ENCODE measurements at regions not wholly inside any gene's neighbourhood (a gene's known extent, or its start where the extent isn't known, plus 50 kb on each side); places are given as distances from the start of the nearest gene placed in this dataset.

DNA sequence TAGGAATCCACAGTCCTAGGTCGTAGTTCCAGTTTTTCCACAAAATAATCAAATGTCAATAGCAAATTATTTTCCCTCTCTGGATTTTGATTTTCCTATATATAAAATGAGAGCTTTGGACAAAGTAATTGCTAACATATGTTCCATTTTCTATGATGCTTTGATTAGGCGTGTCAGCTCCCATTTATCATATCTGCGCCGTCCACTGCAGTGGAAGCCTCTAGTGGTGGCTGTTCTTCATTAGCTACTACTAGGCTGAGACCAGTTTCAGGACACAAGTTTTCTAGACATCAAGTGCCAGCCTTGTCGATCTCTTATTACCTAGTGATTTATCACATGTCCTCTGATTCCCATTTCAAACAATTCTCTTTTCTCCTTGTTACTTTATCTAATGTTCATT lies 271.5 kb downstream of the TUSC7 start:
- DNase-seq (ENCODE audit: low read depth, low spot score), result no peak
- no peak overlapping the region for H3K4me3 ChIP-seq (ENCODE audit: low read depth, low read length)
- ChIA-PET POLR2A (no interaction called here), CTCF (no interaction called here)
- H3K27me3 ChIP-seq (ENCODE audit: control insufficient read depth, insufficient read depth, low read length), result no peaks in the 10 kb centered on the region
- H3K27ac ChIP-seq (ENCODE audit: low read depth, low read length), result no peak overlapping the region
- TF ChIP-seq, protein P1, sequence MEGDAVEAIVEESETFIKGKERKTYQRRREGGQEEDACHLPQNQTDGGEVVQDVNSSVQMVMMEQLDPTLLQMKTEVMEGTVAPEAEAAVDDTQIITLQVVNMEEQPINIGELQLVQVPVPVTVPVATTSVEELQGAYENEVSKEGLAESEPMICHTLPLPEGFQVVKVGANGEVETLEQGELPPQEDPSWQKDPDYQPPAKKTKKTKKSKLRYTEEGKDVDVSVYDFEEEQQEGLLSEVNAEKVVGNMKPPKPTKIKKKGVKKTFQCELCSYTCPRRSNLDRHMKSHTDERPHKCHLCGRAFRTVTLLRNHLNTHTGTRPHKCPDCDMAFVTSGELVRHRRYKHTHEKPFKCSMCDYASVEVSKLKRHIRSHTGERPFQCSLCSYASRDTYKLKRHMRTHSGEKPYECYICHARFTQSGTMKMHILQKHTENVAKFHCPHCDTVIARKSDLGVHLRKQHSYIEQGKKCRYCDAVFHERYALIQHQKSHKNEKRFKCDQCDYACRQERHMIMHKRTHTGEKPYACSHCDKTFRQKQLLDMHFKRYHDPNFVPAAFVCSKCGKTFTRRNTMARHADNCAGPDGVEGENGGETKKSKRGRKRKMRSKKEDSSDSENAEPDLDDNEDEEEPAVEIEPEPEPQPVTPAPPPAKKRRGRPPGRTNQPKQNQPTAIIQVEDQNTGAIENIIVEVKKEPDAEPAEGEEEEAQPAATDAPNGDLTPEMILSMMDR (IDR thresholded peaks at IDR 0.05; ENCODE audit: low read depth, low read length), result no peak
- H3K9me3 ChIP-seq (ENCODE audit: control insufficient read depth, insufficient read depth, low read length), result no peaks in the 10 kb centered on the region

DNA sequence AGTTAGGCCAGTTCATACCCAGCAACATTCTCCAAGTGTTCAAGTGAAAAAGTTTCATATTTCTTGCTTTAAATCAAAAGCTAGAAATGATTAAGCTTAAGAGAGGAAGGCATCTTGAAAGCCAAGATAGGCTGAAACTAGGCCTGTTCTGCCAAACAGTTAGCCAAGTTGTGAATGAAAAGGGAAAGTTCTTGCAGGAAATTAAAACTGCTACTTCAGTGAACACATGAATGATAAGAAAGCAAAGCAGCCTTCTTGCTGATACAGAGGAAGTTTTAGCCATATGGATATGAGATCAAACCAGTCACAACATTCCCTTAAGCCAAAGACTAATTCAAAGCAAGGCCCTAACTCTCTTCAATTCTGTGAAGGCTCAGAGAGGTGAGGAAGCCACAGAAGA lies 274.7 kb downstream of the TUSC7 start:
- no peak overlapping the region for H3K4me3 ChIP-seq (ENCODE audit: low read depth, low read length)
- ChIA-PET CTCF (no interaction called here), POLR2A (no interaction called here)
- H3K9me3 ChIP-seq (ENCODE audit: control insufficient read depth, insufficient read depth, low read length), result no peaks in the 10 kb centered on the region
- DNase-seq (ENCODE audit: low read depth, low spot score), result no peak
- no peaks in the 10 kb centered on the region for H3K27me3 ChIP-seq (ENCODE audit: control insufficient read depth, insufficient read depth, low read length)
- H3K27ac ChIP-seq (ENCODE audit: low read depth, low read length), result no peak overlapping the region
- TF ChIP-seq, protein P1 (IDR thresholded peaks at IDR 0.05; ENCODE audit: low read depth, low read length), result no peak

DNA sequence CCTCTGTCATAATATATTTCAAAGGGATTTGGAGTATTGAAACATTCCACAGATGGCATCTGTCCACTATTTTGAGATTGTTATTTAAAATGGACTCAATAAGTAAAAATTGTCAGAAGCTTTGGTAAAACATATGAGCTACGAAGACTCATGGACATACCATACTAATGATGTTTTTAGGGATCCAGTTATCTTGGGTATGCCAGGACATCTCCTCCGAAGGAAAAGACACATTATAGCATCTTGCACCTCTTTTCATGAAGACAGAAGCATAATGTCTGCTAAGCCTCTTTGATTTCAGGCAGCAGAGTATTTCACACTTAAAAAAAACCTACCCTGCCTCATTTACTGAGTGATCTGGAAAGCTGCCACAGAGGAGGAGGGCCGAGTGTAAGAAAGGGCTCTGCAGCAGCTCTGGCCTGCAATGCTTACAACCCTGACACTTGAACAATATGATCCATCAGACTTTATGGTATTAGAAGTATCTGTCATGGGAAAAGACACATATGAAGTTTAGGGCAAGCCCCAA lies 284.8 kb downstream of the TUSC7 start:
- no peak for DNase-seq (ENCODE audit: low read depth, low spot score)
- ChIA-PET POLR2A (no interaction called here), CTCF (interaction anchor here (0.5 kb wide), 1 partner anchor 184 kb away, joined by 4 read pairs; no protein-coding TSS in a partner anchor)
- no peak overlapping the region for H3K4me3 ChIP-seq (ENCODE audit: low read depth, low read length)
- no peaks in the 10 kb centered on the region for H3K27me3 ChIP-seq (ENCODE audit: control insufficient read depth, insufficient read depth, low read length)
- H3K9me3 ChIP-seq (ENCODE audit: control insufficient read depth, insufficient read depth, low read length), result no peaks in the 10 kb centered on the region
- H3K27ac ChIP-seq (ENCODE audit: low read depth, low read length), result no peak overlapping the region
- TF ChIP-seq, protein P1 (IDR thresholded peaks at IDR 0.05; ENCODE audit: low read depth, low read length), result no peak

- Histone ChIP-seq H3K9me3 (ENCODE audit: control insufficient read depth, insufficient read depth, low read length) (no peaks in the 10 kb centered on the region), H3K27me3 (ENCODE audit: control insufficient read depth, insufficient read depth, low read length) (no peaks in the 10 kb centered on the region), H3K4me3 (ENCODE audit: low read depth, low read length) (no peak overlapping the region), H3K27ac (ENCODE audit: low read depth, low read length) (no peak overlapping the region)
- ChIA-PET POLR2A (no interaction called here), CTCF (interaction anchor here (1.1 kb wide), 1 partner anchor 233 kb away, joined by 6 read pairs; no protein-coding TSS in a partner anchor)
- TF ChIP-seq, protein P1 (IDR thresholded peaks at IDR 0.05; ENCODE audit: low read depth, low read length), result no peak
- no peak for DNase-seq (ENCODE audit: low read depth, low spot score)
These were observed 293.9 kb downstream of the TUSC7 start for GRCh38 chr3:117003501-117003900.

GRCh38 chr3:117005274-117005673 lies 295.7 kb downstream of the TUSC7 start:
- TF ChIP-seq, protein P1 (IDR thresholded peaks at IDR 0.05; ENCODE audit: low read depth, low read length), result no peak
- no peak for DNase-seq (ENCODE audit: low read depth, low spot score)
- ChIA-PET CTCF (no interaction called here), POLR2A (no interaction called here)
- H3K27me3 ChIP-seq (ENCODE audit: control insufficient read depth, insufficient read depth, low read length), result no peaks in the 10 kb centered on the region
- H3K4me3 ChIP-seq (ENCODE audit: low read depth, low read length), result no peak overlapping the region
- H3K9me3 ChIP-seq (ENCODE audit: control insufficient read depth, insufficient read depth, low read length), result no peaks in the 10 kb centered on the region
- H3K27ac ChIP-seq (ENCODE audit: low read depth, low read length), result no peak overlapping the region
